HG03060 (cell line): ENCODE measurements at regions not wholly inside any gene's neighbourhood (a gene's known extent, or its start where the extent isn't known, plus 50 kb on each side); places are given as distances from the start of the nearest gene placed in this dataset.

ENCODE experiments used
- ATAC-seq: cut with Tn5 transposase; IDR thresholded peaks from one replicate; pipeline ENCODE4 v1.9.1; 2021; ENCODE audit warnings: low read depth, moderate number of reproducible peaks; ENCODE audit not compliant: unreplicated experiment

DNA sequence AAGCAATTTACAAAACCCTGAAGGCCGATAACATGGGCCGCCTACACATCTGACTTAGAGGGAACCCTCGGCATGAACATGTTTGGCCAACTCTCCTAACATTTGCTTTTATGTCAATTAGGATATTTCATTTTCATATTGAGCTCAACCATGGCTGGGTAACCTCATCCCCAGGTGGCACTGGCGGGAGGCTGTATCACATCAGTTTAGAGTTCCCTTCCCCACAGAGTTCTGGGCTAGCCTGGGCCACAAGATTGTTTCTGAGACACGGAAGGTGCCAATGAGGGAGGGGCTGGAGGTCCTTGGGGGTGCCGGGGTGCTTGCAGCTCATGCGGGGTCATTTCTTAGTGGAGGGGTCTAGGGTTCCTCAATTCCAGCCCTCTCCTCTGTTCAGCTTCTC, 386.5 kb upstream of the MKI67 start:
- ATAC-seq: no peak

DNA sequence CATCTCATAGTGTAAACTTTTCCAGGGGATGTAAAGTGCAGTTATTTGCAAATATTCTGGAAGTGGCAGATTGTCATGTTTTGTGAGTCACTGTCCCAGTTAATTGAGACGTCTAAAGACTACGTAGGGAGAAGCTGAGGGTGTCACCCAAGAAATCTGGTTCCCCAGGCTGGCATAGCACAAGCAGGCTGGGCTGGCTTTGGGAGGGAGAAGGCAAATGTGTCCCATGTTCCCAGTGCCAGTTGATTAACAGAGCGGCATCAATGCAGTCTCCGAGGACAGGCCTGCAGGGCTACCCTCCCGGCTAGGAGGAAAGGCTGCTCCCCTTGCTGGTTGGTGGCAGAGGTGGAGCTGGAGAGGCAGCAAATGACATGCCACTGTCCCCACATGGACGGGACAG, 388.3 kb upstream of the MKI67 start:
- no peak for ATAC-seq

- no peak for ATAC-seq
These were observed 390.0 kb upstream of the MKI67 start for GRCh38 chr10:128516180-128516579.

DNA sequence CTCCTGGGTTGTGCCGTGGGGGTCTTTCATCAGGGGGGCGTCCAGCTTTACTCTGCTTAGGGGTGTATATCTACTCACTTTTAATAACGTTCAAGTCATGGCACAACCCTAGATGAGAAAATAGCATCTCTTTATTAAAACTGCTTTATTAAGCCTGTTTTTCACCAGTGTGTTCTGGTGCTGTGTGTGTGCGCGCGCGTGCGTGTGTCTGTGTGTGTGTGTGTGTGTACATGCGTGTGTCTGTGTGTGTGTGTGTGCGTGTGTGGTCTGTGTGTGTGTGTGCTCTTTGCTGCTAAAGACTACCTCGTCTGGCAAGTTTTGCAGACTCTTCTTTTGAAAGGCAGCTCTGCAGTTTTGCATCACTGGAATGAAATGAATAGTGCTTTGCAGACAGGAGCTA, 390.9 kb upstream of the MKI67 start:
- ATAC-seq: no peak

DNA sequence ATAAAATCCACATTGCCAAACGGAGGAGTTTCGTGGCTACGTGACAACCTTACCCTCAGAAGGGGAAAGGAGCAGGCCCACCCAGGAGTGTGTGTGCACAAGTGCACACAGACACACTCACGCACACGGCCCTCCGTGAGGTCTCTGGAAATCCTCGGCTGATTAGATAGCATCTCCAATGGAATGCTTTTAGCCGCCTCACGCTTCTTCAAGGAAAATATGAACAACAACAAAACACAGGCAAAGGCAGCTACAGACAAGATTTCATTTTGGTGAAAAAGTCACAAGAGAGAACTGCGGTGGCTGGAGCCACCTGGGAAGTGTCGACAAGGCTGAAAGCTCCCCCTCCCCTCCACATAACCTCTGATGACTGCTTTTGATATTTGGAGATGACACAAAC, 391.8 kb upstream of the MKI67 start:
- no peak for ATAC-seq

- no peak for ATAC-seq
These were observed 393.4 kb upstream of the MKI67 start for GRCh38 chr10:128519581-128519980.

DNA sequence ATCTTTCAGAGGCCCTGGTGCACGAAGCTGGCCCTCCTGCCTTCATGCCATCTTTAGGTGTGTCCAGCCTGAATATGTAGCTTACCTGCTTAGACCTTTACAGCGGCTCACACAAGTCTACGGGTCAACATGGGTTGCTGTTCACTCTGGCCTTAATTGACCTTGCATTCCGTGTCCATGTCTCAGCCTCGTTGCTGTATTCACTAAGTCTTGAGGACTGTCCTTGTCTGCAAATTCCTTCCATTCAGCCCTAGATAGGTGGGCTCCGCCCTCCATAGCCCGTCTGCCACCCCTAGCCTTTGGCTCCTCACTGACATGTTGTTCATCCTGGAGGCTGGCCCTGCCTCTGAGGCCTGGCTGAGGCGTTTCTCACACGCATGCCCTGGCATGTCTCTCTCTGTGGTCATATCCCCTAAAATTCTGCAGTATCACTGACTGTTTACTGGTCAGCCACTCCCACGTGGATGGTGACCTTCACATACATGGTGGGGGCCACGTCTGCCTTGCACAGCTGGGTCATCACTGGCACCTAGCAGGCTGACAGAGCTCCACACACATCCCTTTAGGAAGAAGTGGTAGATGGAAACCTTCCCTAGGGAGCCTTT, 394.1 kb upstream of the MKI67 start:
- ATAC-seq: no peak

DNA sequence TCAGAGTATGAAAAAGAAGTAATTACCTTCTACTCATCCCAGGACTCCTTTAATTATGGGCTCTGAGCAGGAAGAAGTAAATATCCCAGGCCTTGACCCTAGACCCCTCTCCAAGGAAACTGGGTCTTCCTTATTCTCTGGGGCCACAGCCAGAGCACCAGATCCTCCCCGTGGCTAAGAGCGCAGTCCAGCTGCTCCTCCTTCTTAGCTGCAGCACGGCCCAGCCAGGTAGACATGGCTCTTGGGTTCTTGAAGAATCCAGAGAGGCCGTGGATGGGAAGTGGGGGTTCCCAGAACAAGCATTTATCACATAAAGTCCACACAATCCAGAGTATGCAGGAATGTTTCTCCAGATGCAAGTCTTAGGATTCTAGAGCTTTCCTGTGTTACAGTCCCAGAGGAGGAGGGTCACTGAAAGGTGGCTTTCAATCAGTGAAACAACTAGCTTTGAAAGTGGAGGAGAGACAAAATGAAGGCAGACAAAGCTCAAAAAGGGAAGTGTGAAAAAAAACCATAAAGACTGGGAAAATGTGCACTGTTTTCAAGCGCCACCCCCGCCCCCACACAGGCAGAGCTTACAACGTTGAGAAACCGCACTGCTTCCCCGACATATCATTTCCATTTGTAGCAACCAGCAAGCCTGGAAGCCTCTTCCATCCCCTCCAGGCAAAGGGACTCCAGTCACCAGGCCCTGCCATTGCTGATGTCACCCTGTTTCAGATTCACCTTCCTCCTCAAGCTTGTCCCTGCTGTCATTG, 396.5 kb upstream of the MKI67 start:
- ATAC-seq: no peak

GRCh38 chr10:128525444-128525843, 399.2 kb upstream of the MKI67 start:
- ATAC-seq: no peak

GRCh38 chr10:128525936-128526335, 399.7 kb upstream of the MKI67 start:
- no peak for ATAC-seq

DNA sequence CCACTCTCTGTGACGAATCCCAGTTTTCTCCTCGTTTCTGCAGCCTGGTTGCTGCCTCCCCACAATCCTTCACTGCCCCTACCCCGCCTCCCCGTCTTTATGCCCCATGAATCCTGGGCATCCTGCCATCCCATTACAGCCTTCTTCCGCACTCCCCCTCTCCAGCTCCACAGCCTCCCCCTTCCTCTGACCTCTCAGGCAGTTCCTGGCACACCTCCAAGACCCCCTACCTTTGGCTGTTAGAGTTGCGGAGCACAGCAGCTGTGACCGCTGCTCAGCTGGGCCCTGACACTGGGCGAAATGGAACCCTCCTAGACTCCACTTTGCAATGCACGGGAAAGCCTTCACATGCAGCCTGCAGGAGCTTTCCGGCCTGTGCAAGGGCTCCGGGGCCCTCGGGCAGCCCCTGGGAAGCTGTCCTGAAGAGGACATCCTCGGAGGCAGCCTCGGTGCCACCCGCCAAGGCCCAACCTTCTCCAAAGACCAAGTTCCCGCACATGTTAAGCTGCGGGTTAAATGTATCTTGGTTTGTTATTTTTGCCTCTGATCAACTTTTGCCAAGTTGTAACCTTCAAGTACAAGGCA, 400.7 kb upstream of the MKI67 start:
- ATAC-seq: no peak

DNA sequence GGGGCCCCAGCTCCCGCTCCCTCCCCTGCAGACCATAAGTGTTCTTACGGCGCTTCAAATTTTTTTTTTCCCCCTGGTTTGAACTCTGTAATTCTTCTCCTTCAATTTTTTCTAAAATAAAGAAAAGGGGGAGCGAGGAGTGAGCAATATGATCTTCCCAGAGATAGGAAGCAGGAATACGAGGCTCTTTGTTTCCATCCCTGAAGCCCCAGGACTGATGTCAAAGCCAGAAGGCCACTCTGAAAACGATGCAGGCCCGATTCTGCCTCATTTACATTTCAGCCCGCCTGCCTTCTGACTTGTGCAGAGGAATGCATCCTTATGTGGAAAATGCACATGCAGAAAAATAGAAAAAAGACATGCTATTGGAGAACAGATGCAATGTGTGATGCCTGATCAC, 401.5 kb upstream of the MKI67 start:
- ATAC-seq: no peak

GRCh38 chr10:128528167-128528566, 401.9 kb upstream of the MKI67 start:
- ATAC-seq: no peak

DNA sequence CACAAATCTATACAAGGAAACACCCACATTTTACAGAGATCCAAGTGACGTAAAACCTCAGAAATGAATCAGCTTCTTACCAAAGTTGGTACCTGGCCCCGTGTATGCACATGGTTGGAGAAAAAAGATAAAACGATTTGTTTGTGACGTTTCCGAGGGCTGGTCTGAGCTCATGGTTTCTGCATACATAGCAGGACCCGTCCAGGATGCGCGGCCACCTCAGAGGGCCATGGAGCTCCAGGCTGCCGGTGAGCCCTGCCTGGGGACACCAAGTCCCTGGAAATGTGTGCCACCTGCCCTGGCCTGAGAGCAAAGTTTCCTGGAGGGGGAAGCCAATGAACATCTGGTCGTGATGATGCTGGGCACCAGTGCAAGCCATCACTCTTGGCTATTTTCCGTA, 402.6 kb upstream of the MKI67 start:
- ATAC-seq: no peak

GRCh38 chr10:128529225-128529624, 403.0 kb upstream of the MKI67 start:
- no peak for ATAC-seq

DNA sequence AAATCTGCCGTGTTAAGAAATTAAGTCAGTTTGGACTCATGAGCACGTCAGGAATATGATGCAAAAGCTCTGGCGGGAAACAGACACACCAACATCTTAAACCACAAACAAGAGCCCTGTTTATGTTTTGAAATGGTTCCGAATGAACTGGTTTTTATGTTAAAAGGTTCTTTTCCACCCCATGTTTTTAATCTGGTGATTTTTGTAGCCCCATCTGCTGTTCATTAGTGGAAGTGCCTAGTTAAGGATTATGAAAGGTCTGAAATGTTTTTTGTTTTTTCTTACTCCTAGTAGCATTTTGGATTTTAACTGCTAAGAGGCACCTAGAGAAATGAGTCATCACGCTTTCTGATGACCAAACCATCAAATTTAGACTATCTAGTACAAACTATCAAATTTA, 404.1 kb upstream of the MKI67 start:
- no peak for ATAC-seq

- ATAC-seq: no peak
These were observed 404.7 kb upstream of the MKI67 start for GRCh38 chr10:128530946-128531345.

GRCh38 chr10:128534686-128535085, 408.5 kb upstream of the MKI67 start:
- no peak for ATAC-seq

DNA sequence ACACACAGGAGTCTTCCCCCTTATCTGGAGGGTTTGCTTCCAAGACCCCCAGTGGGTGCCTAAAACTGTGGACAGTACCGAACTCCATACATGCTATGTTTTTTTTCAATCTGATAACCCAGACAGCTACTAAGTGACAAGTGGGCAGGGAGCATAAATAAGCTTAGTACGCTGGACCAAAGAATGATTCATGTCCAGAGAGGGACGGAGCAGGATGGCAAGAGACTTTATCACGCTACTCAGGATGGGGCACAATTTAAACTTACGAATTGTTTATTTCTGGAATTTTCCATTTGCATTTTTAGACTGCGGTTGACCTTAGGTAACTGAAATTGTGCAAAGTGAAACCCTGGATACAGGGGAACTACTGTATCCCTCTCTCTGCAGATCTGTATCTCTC, 410.0 kb upstream of the MKI67 start:
- ATAC-seq: no peak

DNA sequence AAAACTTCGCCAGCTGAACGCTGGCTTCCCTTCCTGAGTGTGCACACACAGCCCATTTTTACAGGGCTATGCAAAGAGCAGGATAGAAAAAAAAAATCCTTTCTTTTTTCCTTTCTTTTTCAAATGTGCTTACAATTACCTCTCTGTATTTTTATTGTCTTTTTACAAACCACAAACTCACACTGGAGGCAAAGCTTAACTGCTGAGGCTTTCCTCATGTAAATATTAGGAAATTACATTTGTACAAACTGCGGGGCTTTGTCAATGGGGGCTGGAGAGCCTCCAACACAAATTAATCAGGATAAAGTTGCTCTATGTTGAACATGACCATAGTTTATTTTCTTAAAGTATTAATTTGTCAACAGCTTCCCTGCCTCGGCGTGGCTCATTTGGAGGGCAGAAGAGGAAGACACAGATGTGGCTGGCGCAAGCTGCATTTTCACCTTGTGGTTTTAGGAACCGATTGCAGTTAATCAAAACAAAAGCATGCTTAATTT, 411.7 kb upstream of the MKI67 start:
- no peak for ATAC-seq

- ATAC-seq: no peak
These were observed 412.4 kb upstream of the MKI67 start for GRCh38 chr10:128538671-128539070.
